Body of pancreas (tissue), 4 donors: ENCODE measurements at regions not wholly inside any gene's neighbourhood (a gene's known extent, or its start where the extent isn't known, plus 50 kb on each side); places are given as distances from the start of the nearest gene placed in this dataset.

Source experiments
- ATAC-seq: fragments of 150-250 bp; one replicate; pipeline ENCODE4 v1.9.1; 2016
- DNase-seq, 4 donors: peaks; one replicate each; pipeline ENCODE4 v3.0.0-alpha.2; 2019
- H3K27ac ChIP-seq, 4 donors: fragments of 200-600 bp; sonication (generic); 1 replicate in 3 of 4; 2 replicates in 1 of 4; pipeline versions ENCODE4 v1.5.1 to v1.6.1; 2016 to 2019; ENCODE audit warnings: mild to moderate bottlenecking in 1 of 4, mixed read lengths in 1 of 4, moderate library complexity in 1 of 4
- H3K27me3 ChIP-seq, 2 donors: fragments of 200-600 bp; sonication (generic); one replicate each; pipeline ENCODE4 v1.6.0; 2016; ENCODE audit warnings: mild to moderate bottlenecking in 1 of 2
- H3K36me3 ChIP-seq, 2 donors: fragments of 200-600 bp; sonication (generic); replicated peaks in 1 of 2; 2 replicates each; pipeline ENCODE4 v1.5.1; 2016; ENCODE audit warnings: low read depth in 2 of 2; ENCODE audit not compliant: insufficient read depth in 1 of 2
- H3K4me1 ChIP-seq: fragments of 200-600 bp; sonication (generic); one replicate; pipeline ENCODE4 v1.6.0; 2016
- H3K4me3 ChIP-seq, 2 donors: fragments of 200-600 bp; sonication (generic); 1 replicate in 1 of 2; 2 replicates in 1 of 2; pipeline ENCODE4 v1.5.1; 2016 to 2019
- H3K9me3 ChIP-seq, 3 donors: fragments of 200-600 bp; sonication (generic); 1 replicate in 2 of 3; 2 replicates in 1 of 3; pipeline ENCODE4 v1.5.1; 2016
- CTCF ChIP-seq, 7 experiments: fragments of 450-650 bp in 4 of 7; fragments of 200-600 bp in 3 of 7; sonication (generic) in 3 of 7; IDR thresholded peaks; one replicate each; pipeline ENCODE4 v1.5.1; 2016 to 2019; ENCODE audit warnings: antibody characterized with exemption in 7 of 7
- POLR2A ChIP-seq, 3 donors: fragments of 450-650 bp; IDR thresholded peaks; one replicate each; pipeline ENCODE4 v1.6.1; 2016; ENCODE audit warnings: antibody characterized with exemption in 3 of 3, mild to moderate bottlenecking in 2 of 3
- WGBS, 2 donors: methylation state at CpG; one replicate each; pipeline ENCODE4 v1.1.5; 2017; 5-methylcytosine and 5-hydroxymethylcytosine counted together
- intact Hi-C: fragments of 100-400 bp; cut with DNase I; formaldehyde crosslinking; loops from one replicate; pipeline ENCODE4 v1.15.1; 2023

- DNase-seq (no peak), ATAC-seq (no peak)
- no peaks in the 10 kb centered on the region for H3K27me3 ChIP-seq
- TF ChIP-seq POLR2A (IDR thresholded peaks at IDR 0.05) (no peak), CTCF (IDR thresholded peaks at IDR 0.05) (no peak)
- H3K27ac ChIP-seq, result no peak overlapping the region
- H3K4me1 ChIP-seq, result no peaks in the 10 kb centered on the region
- no peaks in the 10 kb centered on the region for H3K9me3 ChIP-seq
- WGBS, 2 donors, result 78 to 95% methylated on average over 1 of the region's 1 CpG
- H3K4me3 ChIP-seq, result no peak overlapping the region
- no peaks in the 10 kb centered on the region for H3K36me3 ChIP-seq
- intact Hi-C loops, result no loop called here
Observed at GRCh38 chr3:72017311-72017710, 232.4 kb upstream of the PROK2 start.

- Histone ChIP-seq H3K27ac (no peak overlapping the region), H3K9me3 (no peaks in the 10 kb centered on the region), H3K4me3 (no peak overlapping the region), H3K4me1 (no peaks in the 10 kb centered on the region), H3K36me3 (no peaks in the 10 kb centered on the region), H3K27me3 (no peaks in the 10 kb centered on the region)
- no peak for DNase-seq
- TF ChIP-seq CTCF (IDR thresholded peaks at IDR 0.05), result no peak
- intact Hi-C loops, result no loop called here
- 84 to 87% methylated on average over 6 of the region's 6 CpGs for WGBS, 2 donors
- no peak for ATAC-seq
Observed at GRCh38 chr3:72015463-72015862, 230.5 kb upstream of the PROK2 start.

- H3K4me1 ChIP-seq, result no peaks in the 10 kb centered on the region
- H3K4me3 ChIP-seq, result no peak overlapping the region
- intact Hi-C loops, result no loop called here
- 81 to 86% methylated on average over 5 of the region's 5 CpGs for WGBS, 2 donors
- DNase-seq (no peak), ATAC-seq (no peak)
- H3K36me3 ChIP-seq, result no peaks in the 10 kb centered on the region
- no peak overlapping the region for H3K27ac ChIP-seq
- no peak for TF ChIP-seq CTCF (IDR thresholded peaks at IDR 0.05)
- no peak for TF ChIP-seq POLR2A (IDR thresholded peaks at IDR 0.05)
- H3K9me3 ChIP-seq, result no peaks in the 10 kb centered on the region
- no peaks in the 10 kb centered on the region for H3K27me3 ChIP-seq
Observed at GRCh38 chr3:72013084-72013483, 228.1 kb upstream of the PROK2 start.

- Histone ChIP-seq H3K9me3 (no peaks in the 10 kb centered on the region), H3K27ac (no peak overlapping the region), H3K36me3 (no peaks in the 10 kb centered on the region), H3K4me3 (no peak overlapping the region), H3K4me1 (no peaks in the 10 kb centered on the region), H3K27me3 (no peaks in the 10 kb centered on the region)
- WGBS, 2 donors, result 79 to 89% methylated on average over 5 of the region's 5 CpGs
- no peak for ATAC-seq
- intact Hi-C loops, result no loop called here
- TF ChIP-seq POLR2A (IDR thresholded peaks at IDR 0.05) (no peak), CTCF (IDR thresholded peaks at IDR 0.05) (no peak)
- no peak for DNase-seq
Observed at GRCh38 chr3:72012363-72012762, 227.4 kb upstream of the PROK2 start.

GRCh38 chr3:72011485-72011884 lies 226.5 kb upstream of the PROK2 start:
- no peaks in the 10 kb centered on the region for H3K27me3 ChIP-seq
- H3K4me3 ChIP-seq, result no peak overlapping the region
- no peaks in the 10 kb centered on the region for H3K4me1 ChIP-seq
- TF ChIP-seq POLR2A (IDR thresholded peaks at IDR 0.05) (no peak), CTCF (IDR thresholded peaks at IDR 0.05) (no peak)
- ATAC-seq (no peak), DNase-seq (no peak)
- H3K36me3 ChIP-seq, result no peaks in the 10 kb centered on the region
- WGBS, 2 donors, result 71 to 75% methylated on average over 4 of the region's 4 CpGs
- no peaks in the 10 kb centered on the region for H3K9me3 ChIP-seq
- intact Hi-C loops, result no loop called here
- H3K27ac ChIP-seq, result no peak overlapping the region
